Upper lobe of left lung (tissue), 4 donors: ENCODE measurements at regions not wholly inside any gene's neighbourhood (a gene's known extent, or its start where the extent isn't known, plus 50 kb on each side); places are given as distances from the start of the nearest gene placed in this dataset.

ENCODE experiments used
- EP300 ChIP-seq, 4 donors: sonication (generic); formaldehyde crosslinking; IDR thresholded peaks; one replicate each; pipeline ENCODE4 v1.5.1; 2017; ENCODE audit warnings: antibody characterized with exemption in 4 of 4, control low read depth in 2 of 4
- POLR2A ChIP-seq, 4 donors: fragments of 450-650 bp; IDR thresholded peaks; one replicate each; pipeline ENCODE4 v1.5.1; 2016 to 2017; ENCODE audit warnings: antibody characterized with exemption in 4 of 4, mild to moderate bottlenecking in 2 of 4
- POLR2AphosphoS5 ChIP-seq, 2 donors: sonication (generic); formaldehyde crosslinking; IDR thresholded peaks; one replicate each; pipeline ENCODE4 v1.5.1; 2017; ENCODE audit warnings: antibody characterized with exemption in 2 of 2
- TF ChIP-seq, protein P1 (sequence below), 6 experiments: fragments of 450-650 bp in 4 of 6; fragments of 200-600 bp in 2 of 6; sonication (generic) in 2 of 6; IDR thresholded peaks; one replicate each; pipeline ENCODE4 v1.5.1; 2016 to 2019; ENCODE audit warnings: antibody characterized with exemption in 6 of 6

DNA sequence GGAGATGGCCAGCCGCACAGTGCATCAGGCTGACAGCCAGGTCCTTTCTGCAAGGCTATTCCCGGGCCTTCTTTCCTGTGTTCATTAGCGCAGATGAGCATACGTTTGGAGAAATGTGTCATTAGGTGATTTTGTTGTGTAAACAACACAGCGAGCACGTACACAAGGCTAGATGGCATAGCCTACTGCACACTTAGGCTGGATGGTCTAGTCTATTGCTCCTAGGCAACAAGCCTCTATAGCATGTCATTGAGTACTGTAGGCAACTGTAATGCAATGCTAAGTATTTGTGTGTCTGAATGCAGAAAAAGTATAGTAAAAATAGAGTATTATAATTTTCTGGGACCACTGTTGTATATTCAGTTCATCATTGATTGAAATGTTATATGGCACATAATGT is 50.9 kb upstream of the PHLPP1 start:
- TF ChIP-seq, protein P1, sequence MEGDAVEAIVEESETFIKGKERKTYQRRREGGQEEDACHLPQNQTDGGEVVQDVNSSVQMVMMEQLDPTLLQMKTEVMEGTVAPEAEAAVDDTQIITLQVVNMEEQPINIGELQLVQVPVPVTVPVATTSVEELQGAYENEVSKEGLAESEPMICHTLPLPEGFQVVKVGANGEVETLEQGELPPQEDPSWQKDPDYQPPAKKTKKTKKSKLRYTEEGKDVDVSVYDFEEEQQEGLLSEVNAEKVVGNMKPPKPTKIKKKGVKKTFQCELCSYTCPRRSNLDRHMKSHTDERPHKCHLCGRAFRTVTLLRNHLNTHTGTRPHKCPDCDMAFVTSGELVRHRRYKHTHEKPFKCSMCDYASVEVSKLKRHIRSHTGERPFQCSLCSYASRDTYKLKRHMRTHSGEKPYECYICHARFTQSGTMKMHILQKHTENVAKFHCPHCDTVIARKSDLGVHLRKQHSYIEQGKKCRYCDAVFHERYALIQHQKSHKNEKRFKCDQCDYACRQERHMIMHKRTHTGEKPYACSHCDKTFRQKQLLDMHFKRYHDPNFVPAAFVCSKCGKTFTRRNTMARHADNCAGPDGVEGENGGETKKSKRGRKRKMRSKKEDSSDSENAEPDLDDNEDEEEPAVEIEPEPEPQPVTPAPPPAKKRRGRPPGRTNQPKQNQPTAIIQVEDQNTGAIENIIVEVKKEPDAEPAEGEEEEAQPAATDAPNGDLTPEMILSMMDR (IDR thresholded peaks at IDR 0.05): no peak
- no peak for TF ChIP-seq POLR2A (IDR thresholded peaks at IDR 0.05)
- no peak for TF ChIP-seq POLR2AphosphoS5 (IDR thresholded peaks at IDR 0.05)
- no peak for TF ChIP-seq EP300 (IDR thresholded peaks at IDR 0.05)
